Left renal pelvis (tissue), 4 donors: ENCODE measurements at regions not wholly inside any gene's neighbourhood (a gene's known extent, or its start where the extent isn't known, plus 50 kb on each side); places are given as distances from the start of the nearest gene placed in this dataset.
"Not testable (repeated sequence)": the region's sequence is repeated elsewhere in the genome, so short reads cannot be mapped to it uniquely, and the experiment has no call there.

Source experiments
- DNase-seq, 4 donors: peaks; one replicate each; pipeline ENCODE4 v3.0.0-alpha.2; 2013; ENCODE audit warnings: low read depth in 4 of 4, low spot score in 3 of 4

DNA sequence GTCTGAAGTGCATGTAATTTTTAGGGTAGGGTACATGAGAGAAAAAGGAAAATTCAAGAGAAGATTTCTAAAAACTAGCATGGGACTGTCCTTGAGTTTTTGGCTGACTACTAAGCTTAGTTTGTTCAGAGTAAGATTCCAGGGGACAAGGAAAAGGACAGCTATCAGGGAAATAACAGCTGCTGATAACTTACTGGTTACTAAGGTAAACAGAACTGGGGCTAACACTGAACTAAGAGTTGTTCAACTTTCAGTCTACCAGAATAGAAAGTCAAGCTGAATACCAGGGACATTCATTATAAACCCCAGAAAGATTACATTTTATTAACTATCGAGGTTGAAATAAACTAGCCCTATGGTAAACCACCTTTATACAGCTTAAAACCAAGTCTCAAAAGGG, 261.8 kb upstream of the CYRIA start:
- no peak for DNase-seq

- DNase-seq = no peak
Measured at GRCh38 chr2:16925145-16925544, 259.5 kb upstream of the CYRIA start.

DNA sequence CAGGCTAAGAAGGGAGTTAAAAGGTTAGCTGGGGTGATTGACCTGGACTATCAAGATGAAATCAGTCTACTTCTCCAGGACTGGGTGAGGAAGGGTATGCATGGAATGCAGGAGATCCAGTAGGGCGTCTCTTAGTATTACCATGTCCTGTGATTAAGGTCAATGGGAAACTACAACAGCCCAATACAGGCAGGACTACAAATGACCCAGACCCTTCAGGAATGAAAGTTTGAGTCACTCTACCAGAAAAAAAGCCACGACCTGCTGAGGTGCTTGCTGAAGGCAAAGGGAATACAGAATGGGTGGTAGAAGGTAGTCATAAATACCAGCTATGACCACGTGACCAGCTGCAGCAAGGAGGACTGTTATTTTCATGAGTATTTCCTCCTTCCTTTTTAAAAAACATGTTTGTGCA, 249.7 kb upstream of the CYRIA start:
- DNase-seq = not testable (repeated sequence)

GRCh38 chr2:16911746-16912145, 246.1 kb upstream of the CYRIA start:
- DNase-seq = no peak

DNA sequence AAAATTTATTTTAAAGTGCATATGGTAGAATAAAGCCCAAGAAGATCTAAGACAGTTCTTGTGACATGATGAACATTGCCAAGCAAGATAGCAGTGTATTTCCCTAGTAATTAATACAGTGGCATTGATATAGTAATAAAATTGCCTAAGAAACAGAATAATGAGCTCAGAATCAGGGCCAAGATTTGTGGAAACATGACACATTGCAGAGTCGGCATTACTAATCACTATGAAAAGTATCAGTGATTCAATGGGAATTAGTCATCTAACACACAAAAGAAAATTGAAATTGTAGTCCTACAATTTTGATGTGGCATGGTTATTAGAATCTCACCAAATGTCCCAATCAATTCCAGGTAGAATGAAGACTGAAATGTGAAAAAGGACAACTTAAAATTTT, 243.0 kb upstream of the CYRIA start:
- DNase-seq = no peak

DNA sequence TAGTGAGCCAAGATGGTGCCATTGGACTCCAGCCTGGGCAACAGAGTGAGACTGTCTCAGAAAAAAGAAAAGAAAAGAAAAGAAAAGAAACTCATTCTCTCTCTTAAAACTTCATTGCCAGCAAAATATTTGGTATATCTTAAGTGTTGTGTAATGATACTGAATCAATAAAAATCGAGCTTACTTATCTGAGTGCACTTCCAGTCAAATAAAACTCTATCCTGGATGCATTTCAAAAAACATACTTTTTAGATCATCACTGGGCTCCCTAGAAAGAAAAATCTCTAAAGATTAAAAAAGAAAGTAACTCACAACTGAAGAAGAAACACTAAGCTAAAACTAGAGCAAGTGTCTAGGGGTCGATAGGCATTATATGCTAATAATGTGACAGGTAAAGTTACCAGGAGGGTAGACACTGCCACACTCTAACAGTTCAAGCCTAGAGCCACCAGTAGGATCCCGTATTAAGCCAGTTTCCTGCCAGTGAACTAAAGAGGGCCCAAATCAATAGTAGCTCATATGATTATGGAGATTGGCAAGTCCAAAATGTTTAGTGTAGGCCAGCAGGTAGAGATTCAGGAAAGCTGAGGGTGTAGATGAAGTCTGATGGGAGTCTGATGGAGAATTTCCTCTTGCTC, 242.1 kb upstream of the CYRIA start:
- no peak for DNase-seq

GRCh38 chr2:16905325-16905724, 239.7 kb upstream of the CYRIA start:
- DNase-seq = not testable (repeated sequence)

GRCh38 chr2:16900405-16901025, 234.9 kb upstream of the CYRIA start:
- no peak for DNase-seq

DNA sequence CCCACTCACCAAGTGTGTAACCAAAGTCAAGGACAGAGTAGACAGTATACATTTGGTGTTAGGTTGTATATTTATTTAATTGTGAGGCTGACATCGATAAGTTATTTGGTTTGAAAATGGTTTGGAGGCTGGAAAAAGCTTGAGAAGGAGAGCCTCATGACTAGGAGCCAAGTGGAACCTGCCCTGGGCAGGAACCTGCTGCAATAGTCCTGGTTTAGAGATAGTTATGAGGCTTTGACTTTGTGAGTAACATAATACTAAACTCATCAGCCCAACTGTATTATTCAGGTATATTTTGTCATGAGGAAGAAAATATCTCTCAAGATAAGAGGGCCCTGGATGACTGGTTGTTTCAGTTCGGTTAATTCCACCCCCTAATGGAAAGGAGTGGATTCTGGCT, 234.3 kb upstream of the CYRIA start:
- DNase-seq = no peak

GRCh38 chr2:16890081-16890480, 224.4 kb upstream of the CYRIA start:
- no peak for DNase-seq

GRCh38 chr2:16885027-16885426, 219.4 kb upstream of the CYRIA start:
- no peak for DNase-seq

DNA sequence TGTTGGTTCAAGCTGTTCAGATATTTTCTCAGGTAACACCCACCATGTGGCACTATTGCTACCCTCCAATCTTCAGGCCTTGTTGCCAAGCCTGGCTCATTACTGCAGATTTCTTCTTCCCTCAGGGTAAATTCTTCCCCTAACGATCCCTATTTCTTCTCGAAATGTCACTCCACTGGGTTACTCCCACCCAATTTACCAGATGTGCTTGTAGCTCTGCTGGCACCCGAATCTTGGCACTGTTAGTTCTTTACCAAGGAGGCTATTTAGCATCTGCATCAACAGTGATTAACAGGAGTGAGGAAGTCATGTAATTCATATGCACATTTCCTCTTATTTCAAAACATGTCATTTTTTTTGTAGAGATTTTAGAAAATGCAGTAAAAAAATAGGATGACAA, 217.1 kb upstream of the CYRIA start:
- no peak for DNase-seq

DNA sequence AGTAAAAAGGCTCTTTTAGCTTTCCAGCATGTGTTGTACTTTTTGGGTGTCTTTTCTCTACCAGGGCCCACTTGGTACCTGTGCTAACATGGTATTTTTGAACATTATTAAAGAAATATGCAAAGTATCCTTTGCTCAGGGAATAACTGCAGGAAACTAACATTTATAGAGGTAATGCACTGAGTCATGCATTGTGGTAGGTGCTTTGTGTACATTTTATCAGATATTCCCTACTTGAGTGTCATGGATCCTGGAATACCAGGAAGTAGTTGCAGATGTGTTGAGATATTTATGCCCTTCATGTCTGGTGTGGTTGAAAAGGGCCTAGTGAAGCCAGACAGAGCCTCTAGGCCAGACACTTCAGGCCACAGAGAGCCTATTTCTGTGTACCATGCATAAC, 215.5 kb upstream of the CYRIA start:
- no peak for DNase-seq

DNA sequence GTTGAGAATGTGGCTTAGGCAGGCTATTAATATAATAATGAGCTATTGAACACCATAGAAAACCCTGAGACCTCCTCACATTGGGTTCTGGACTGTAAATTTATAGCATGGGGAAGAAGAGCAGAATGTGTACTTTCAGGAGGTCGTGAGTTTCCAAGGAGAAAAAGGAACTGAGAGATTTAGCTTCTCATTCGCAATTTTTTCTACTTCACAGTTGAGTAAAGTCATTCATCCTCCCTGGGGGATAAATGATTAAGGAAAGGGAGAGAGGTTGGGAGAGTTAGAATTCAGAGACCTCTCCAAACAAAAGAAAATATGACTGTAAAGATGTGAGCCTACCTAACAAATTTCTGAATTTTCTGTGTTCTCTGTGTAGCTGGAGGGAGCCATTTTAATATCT, 205.8 kb upstream of the CYRIA start:
- DNase-seq = no peak

GRCh38 chr2:16870491-16871076, 204.9 kb upstream of the CYRIA start:
- no peak for DNase-seq

- DNase-seq = no peak
Measured at GRCh38 chr2:16869711-16870110, 204.1 kb upstream of the CYRIA start.

GRCh38 chr2:16862471-16862870, 196.8 kb upstream of the CYRIA start:
- no peak for DNase-seq

- DNase-seq = no peak
Measured at GRCh38 chr2:16861530-16861929, 195.9 kb upstream of the CYRIA start.

DNA sequence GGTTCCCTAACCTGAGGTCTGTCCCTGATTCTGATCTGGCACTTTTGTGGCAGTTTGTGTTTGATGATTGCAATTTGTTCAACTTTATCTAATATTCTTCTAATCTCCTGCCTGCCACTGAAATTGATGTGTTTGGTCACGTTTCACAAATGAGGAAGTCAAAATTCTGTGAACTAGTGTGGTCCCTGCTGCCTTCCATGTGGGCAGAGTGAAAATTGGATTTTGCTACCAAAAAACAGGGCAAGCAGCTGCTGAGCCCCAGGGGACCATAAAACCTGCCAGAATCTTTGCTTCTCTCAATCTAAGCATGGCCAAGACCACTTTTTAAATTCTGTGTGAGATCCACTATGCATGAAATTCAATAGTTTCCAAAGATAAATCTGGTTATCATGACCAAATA, 195.5 kb upstream of the CYRIA start:
- DNase-seq = no peak

- no peak for DNase-seq
Measured at GRCh38 chr2:16860627-16861026, 195.0 kb upstream of the CYRIA start.

DNA sequence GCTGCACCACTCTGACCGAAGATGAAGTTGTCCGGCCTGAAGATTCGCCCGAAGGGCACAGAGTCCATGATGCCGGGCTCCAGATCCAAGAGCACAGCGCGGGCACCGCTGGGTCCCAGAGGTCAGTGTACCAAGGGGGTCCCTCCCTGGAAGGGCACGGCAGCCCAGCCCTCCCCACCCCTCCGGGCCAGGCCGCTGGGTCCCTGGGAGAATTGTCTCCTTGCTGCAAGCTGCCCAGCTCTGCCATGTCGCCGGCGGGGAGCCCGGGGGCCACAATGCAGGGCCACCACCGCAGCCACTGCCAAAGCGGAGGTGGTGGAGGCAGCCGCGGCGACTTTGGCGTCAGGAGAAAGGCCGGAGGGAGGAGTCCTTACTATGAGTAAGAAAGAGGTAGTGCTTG, 189.5 kb upstream of the CYRIA start:
- no peak for DNase-seq

DNA sequence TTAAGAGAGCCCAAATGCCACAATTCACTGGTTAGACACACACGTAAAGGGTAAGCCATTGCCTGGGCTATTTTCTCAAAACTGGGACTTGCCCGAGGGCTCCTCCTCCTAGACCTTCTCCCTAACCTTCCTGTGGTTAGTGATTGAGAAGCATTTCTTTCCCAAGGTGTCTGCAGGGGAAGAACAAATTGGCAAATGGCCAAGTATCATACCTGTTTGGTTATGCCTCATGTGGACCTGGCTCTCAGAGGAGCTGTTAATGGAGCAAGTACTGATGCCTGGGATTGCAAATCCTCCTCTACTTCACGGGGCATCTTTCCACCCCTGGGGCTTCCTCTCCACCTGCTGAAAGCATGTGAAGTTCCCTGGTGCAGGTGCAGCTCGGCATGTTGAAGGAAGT, 187.5 kb upstream of the CYRIA start:
- DNase-seq = no peak
